ENCODE measurements at regions not wholly inside any gene's neighbourhood (a gene's known extent, or its start where the extent isn't known, plus 50 kb on each side); places are given as distances from the start of the nearest gene placed in this dataset.

GRCh38 chr18:50507120-50507590 is 52.7 kb upstream of the MAPK4 start:
- TF ChIP-seq REST (IDR thresholded peaks at IDR 0.05; ENCODE audit: insufficient replicate concordance, low read depth) (peak; percentile 10), CTCF (IDR thresholded peaks at IDR 0.05; ENCODE audit: insufficient read depth, low read length) (peak; percentile 81), POLR2AphosphoS5 (IDR thresholded peaks at IDR 0.05; ENCODE audit: low read depth) (no peak), SPI1 (IDR thresholded peaks at IDR 0.05; ENCODE audit: borderline replicate concordance, low read depth) (no peak), GABPA (IDR thresholded peaks at IDR 0.05; ENCODE audit: low read depth) (no peak)
- Histone ChIP-seq H3K27ac (replicated peaks) (no peak overlapping the region), H3K4me3 (replicated peaks; ENCODE audit: insufficient read depth, low read length) (no peak overlapping the region), H3K27me3 (ENCODE audit: insufficient read depth, poor library complexity, severe bottlenecking) (peaks cover 2% of the 10 kb centered on the region)
- peak in 1 of 2 experiments; percentile 26 for DNase-seq (ENCODE audit: low read depth in 1 of 2, low spot score in 1 of 2)

GRCh38 chr18:50508228-50508627 is 51.7 kb upstream of the MAPK4 start:
- DNase-seq (ENCODE audit: low read depth in 1 of 2, low spot score in 1 of 2) = no peak
- no peak overlapping the region for H3K27ac ChIP-seq (replicated peaks)
- no peak for TF ChIP-seq GABPA (IDR thresholded peaks at IDR 0.05; ENCODE audit: low read depth)
- no peak for TF ChIP-seq SPI1 (IDR thresholded peaks at IDR 0.05; ENCODE audit: borderline replicate concordance, low read depth)
- TF ChIP-seq POLR2AphosphoS5 (IDR thresholded peaks at IDR 0.05; ENCODE audit: low read depth) = no peak
- TF ChIP-seq CTCF (IDR thresholded peaks at IDR 0.05; ENCODE audit: insufficient read depth, low read length) = no peak
- no peak for TF ChIP-seq REST (IDR thresholded peaks at IDR 0.05; ENCODE audit: insufficient replicate concordance, low read depth)
- H3K27me3 ChIP-seq (ENCODE audit: insufficient read depth, poor library complexity, severe bottlenecking) = peaks cover 10% of the 10 kb centered on the region
- no peak overlapping the region for H3K4me3 ChIP-seq (replicated peaks; ENCODE audit: insufficient read depth, low read length)

- no peak overlapping the region for H3K27ac ChIP-seq (replicated peaks)
- no peak overlapping the region for H3K4me3 ChIP-seq (replicated peaks; ENCODE audit: insufficient read depth, low read length)
- TF ChIP-seq POLR2AphosphoS5 (IDR thresholded peaks at IDR 0.05; ENCODE audit: low read depth) (no peak), SPI1 (IDR thresholded peaks at IDR 0.05; ENCODE audit: borderline replicate concordance, low read depth) (no peak), REST (IDR thresholded peaks at IDR 0.05; ENCODE audit: insufficient replicate concordance, low read depth) (no peak), GABPA (IDR thresholded peaks at IDR 0.05; ENCODE audit: low read depth) (no peak), CTCF (IDR thresholded peaks at IDR 0.05; ENCODE audit: insufficient read depth, low read length) (no peak)
- H3K27me3 ChIP-seq (ENCODE audit: insufficient read depth, poor library complexity, severe bottlenecking) = peaks cover 10% of the 10 kb centered on the region
- DNase-seq (ENCODE audit: low read depth in 1 of 2, low spot score in 1 of 2) = no peak
Measured at GRCh38 chr18:50509012-50509411, 50.9 kb upstream of the MAPK4 start.
